HEK293 (cell line): ENCODE measurements at regions not wholly inside any gene's neighbourhood (a gene's known extent, or its start where the extent isn't known, plus 50 kb on each side); places are given as distances from the start of the nearest gene placed in this dataset.
A peak's percentile ranks its signal among the peaks of the same experiment; 100 is the strongest.

Experiments used
- GLIS1 ChIP-seq: fragments of 450-650 bp; formaldehyde crosslinking; IDR thresholded peaks from 2 replicates; pipeline ENCODE4 v1.5.1; 2016; ENCODE audit warnings: missing biosample characterization, missing genetic modification characterization
- GLIS2 ChIP-seq: fragments of 450-650 bp; formaldehyde crosslinking; IDR thresholded peaks from 2 replicates; pipeline ENCODE4 v1.5.1; 2016; ENCODE audit warnings: missing biosample characterization, missing genetic modification characterization
- HOXC10 ChIP-seq: sonication (generic); formaldehyde crosslinking; IDR thresholded peaks from 2 replicates; pipeline ENCODE4 v1.8.1; 2023; ENCODE audit warnings: mild to moderate bottlenecking, missing genetic modification reagents
- HOXD13 ChIP-seq: sonication (generic); formaldehyde crosslinking; IDR thresholded peaks from 2 replicates; pipeline ENCODE4 v1.8.0; 2022; ENCODE audit warnings: missing genetic modification reagents, borderline replicate concordance
- KLF16 ChIP-seq: fragments of 450-650 bp; formaldehyde crosslinking; IDR thresholded peaks from 2 replicates; pipeline ENCODE4 v1.5.1; 2017; ENCODE audit warnings: missing biosample characterization, missing genetic modification characterization
- MYNN ChIP-seq: fragments of 450-650 bp; formaldehyde crosslinking; IDR thresholded peaks from 2 replicates; pipeline ENCODE4 v1.5.1; 2016; ENCODE audit warnings: missing biosample characterization, missing genetic modification characterization, borderline replicate concordance
- OSR2 ChIP-seq: fragments of 450-650 bp; formaldehyde crosslinking; IDR thresholded peaks from 2 replicates; pipeline ENCODE4 v1.5.1; 2016; ENCODE audit warnings: missing biosample characterization, missing genetic modification characterization
- SP3 ChIP-seq: fragments of 450-650 bp; formaldehyde crosslinking; IDR thresholded peaks from 2 replicates; pipeline ENCODE4 v1.5.1; 2016; ENCODE audit warnings: missing biosample characterization, missing genetic modification characterization
- TRIM28 ChIP-seq: IDR thresholded peaks from 2 replicates; pipeline ENCODE4 v1.6.1; 2011; ENCODE audit warnings: low read length, control low read depth, borderline replicate concordance
- YY1 ChIP-seq: fragments of 450-650 bp; formaldehyde crosslinking; IDR thresholded peaks from 2 replicates; pipeline ENCODE4 v1.5.1; 2018; ENCODE audit warnings: missing biosample characterization, missing genetic modification characterization
- ZEB2 ChIP-seq: fragments of 450-650 bp; formaldehyde crosslinking; IDR thresholded peaks from 2 replicates; pipeline ENCODE4 v1.5.1; 2016; ENCODE audit warnings: missing biosample characterization, missing genetic modification characterization
- ZNF138 ChIP-seq: fragments of 450-650 bp; formaldehyde crosslinking; IDR thresholded peaks from 2 replicates; pipeline ENCODE4 v1.5.1; 2016; ENCODE audit warnings: missing biosample characterization, missing genetic modification characterization, borderline replicate concordance
- ZNF19 ChIP-seq: fragments of 450-650 bp; formaldehyde crosslinking; IDR thresholded peaks from 2 replicates; pipeline ENCODE4; 2016; ENCODE audit warnings: missing biosample characterization, missing genetic modification characterization, low read depth
- ZNF366 ChIP-seq: fragments of 450-650 bp; formaldehyde crosslinking; conservative IDR thresholded peaks from 2 replicates; pipeline ENCODE4 v1.5.1; 2016; ENCODE audit warnings: missing biosample characterization, missing genetic modification characterization
- ZNF501 ChIP-seq: fragments of 450-650 bp; formaldehyde crosslinking; IDR thresholded peaks from 2 replicates; pipeline ENCODE4 v1.5.1; 2016; ENCODE audit warnings: missing biosample characterization, missing genetic modification characterization
- ZNF660 ChIP-seq: fragments of 450-650 bp; IDR thresholded peaks from 2 replicates; pipeline ENCODE4 v1.5.1; 2018; ENCODE audit warnings: missing biosample characterization, mild to moderate bottlenecking, missing genetic modification characterization
- ZNF664 ChIP-seq: fragments of 450-650 bp; formaldehyde crosslinking; IDR thresholded peaks from 2 replicates; pipeline ENCODE4 v1.5.1; 2016; ENCODE audit warnings: missing biosample characterization, missing genetic modification characterization
- ZNF837 ChIP-seq: fragments of 450-650 bp; formaldehyde crosslinking; IDR thresholded peaks from 2 replicates; pipeline ENCODE4 v1.5.1; 2016; ENCODE audit warnings: missing biosample characterization, missing genetic modification characterization
- ZSCAN16 ChIP-seq: fragments of 450-650 bp; formaldehyde crosslinking; IDR thresholded peaks from 2 replicates; pipeline ENCODE4 v1.5.1; 2016; ENCODE audit warnings: missing biosample characterization, missing genetic modification characterization
- TF ChIP-seq, protein P1 (sequence below): fragments of 450-650 bp; formaldehyde crosslinking; IDR thresholded peaks from 2 replicates; pipeline ENCODE4 v1.5.1; 2016; ENCODE audit warnings: missing biosample characterization, missing genetic modification characterization
- TF ChIP-seq, protein P2 (sequence below): sonication (generic); formaldehyde crosslinking; IDR thresholded peaks from 2 replicates; pipeline ENCODE4 v1.8.1; 2022; ENCODE audit warnings: mild to moderate bottlenecking, moderate library complexity, missing genetic modification reagents
- TF ChIP-seq, protein P3 (sequence below): fragments of 450-650 bp; formaldehyde crosslinking; IDR thresholded peaks from 2 replicates; pipeline ENCODE4 v1.5.1; 2016; ENCODE audit warnings: missing biosample characterization, missing genetic modification characterization, low read depth
- TF ChIP-seq, protein P4 (sequence below): fragments of 450-650 bp; formaldehyde crosslinking; IDR thresholded peaks from 2 replicates; pipeline ENCODE4 v1.5.1; 2016; ENCODE audit warnings: missing biosample characterization, missing genetic modification characterization, borderline replicate concordance

DNA sequence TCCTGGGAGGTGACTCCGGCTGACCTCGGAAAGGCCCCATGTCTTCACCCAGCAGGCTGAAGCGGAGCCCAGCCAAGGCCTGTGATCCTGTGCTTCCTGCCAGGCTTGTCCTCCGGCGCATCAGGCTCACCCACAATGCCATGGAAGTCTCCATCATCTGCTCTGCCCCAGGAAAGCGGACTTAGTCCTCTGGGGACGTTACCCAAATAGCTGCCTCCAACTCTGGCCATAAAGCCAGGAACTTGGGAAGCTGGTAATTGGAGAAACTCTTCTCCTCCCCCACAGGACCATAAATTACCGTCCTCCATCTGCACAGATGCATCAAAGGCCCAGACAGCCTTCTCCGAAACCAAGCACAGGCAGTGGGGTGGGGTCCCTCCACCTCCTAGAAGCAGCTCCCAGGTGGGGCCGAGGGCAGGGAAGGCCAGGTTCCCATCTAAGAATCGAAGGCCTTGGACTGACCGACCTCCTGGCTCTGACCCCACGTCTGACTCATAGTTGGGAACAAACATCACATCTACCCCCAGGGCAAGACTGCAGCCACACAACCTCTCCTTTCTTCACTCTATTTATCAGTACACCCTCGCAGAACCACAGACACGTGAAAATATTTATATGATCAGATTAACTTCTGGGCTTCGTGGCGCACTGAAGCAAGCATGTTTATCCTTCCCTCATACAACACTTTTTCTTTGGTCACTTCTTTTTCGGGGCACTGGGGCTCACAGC, 56.4 kb downstream of the PITPNM2 start (continued):
- TF ChIP-seq, protein P1, sequence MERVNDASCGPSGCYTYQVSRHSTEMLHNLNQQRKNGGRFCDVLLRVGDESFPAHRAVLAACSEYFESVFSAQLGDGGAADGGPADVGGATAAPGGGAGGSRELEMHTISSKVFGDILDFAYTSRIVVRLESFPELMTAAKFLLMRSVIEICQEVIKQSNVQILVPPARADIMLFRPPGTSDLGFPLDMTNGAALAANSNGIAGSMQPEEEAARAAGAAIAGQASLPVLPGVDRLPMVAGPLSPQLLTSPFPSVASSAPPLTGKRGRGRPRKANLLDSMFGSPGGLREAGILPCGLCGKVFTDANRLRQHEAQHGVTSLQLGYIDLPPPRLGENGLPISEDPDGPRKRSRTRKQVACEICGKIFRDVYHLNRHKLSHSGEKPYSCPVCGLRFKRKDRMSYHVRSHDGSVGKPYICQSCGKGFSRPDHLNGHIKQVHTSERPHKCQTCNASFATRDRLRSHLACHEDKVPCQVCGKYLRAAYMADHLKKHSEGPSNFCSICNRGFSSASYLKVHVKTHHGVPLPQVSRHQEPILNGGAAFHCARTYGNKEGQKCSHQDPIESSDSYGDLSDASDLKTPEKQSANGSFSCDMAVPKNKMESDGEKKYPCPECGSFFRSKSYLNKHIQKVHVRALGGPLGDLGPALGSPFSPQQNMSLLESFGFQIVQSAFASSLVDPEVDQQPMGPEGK (tag by site-specific recombination), result no peak
- TF ChIP-seq, protein P2, sequence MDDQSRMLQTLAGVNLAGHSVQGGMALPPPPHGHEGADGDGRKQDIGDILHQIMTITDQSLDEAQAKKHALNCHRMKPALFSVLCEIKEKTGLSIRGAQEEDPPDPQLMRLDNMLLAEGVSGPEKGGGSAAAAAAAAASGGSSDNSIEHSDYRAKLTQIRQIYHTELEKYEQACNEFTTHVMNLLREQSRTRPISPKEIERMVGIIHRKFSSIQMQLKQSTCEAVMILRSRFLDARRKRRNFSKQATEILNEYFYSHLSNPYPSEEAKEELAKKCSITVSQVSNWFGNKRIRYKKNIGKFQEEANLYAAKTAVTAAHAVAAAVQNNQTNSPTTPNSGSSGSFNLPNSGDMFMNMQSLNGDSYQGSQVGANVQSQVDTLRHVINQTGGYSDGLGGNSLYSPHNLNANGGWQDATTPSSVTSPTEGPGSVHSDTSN (CRISPR knock-in tag), result no peak
- TF ChIP-seq ZNF664 (tag by site-specific recombination) (no peak), ZSCAN16 (tag by site-specific recombination) (no peak), YY1 (no peak), ZNF501 (tag by site-specific recombination) (no peak), OSR2 (tag by site-specific recombination) (no peak), ZNF366 (tag by site-specific recombination) (peak; percentile 62), MYNN (tag by site-specific recombination) (no peak), TRIM28 (peak; percentile 79), HOXC10 (CRISPR knock-in tag) (no peak), GLIS1 (tag by site-specific recombination) (peak; percentile 79), ZNF19 (tag by site-specific recombination) (no peak), ZEB2 (tag by site-specific recombination) (0 out of 2 replicates have a peak, but pooled peaks have one; percentile 30), ZNF660 (no peak), ZNF138 (tag by site-specific recombination) (no peak), HOXD13 (no peak), GLIS2 (peak; percentile 69), KLF16 (tag by site-specific recombination) (no peak), ZNF837 (no peak), SP3 (tag by site-specific recombination) (no peak)
- TF ChIP-seq, protein P3, sequence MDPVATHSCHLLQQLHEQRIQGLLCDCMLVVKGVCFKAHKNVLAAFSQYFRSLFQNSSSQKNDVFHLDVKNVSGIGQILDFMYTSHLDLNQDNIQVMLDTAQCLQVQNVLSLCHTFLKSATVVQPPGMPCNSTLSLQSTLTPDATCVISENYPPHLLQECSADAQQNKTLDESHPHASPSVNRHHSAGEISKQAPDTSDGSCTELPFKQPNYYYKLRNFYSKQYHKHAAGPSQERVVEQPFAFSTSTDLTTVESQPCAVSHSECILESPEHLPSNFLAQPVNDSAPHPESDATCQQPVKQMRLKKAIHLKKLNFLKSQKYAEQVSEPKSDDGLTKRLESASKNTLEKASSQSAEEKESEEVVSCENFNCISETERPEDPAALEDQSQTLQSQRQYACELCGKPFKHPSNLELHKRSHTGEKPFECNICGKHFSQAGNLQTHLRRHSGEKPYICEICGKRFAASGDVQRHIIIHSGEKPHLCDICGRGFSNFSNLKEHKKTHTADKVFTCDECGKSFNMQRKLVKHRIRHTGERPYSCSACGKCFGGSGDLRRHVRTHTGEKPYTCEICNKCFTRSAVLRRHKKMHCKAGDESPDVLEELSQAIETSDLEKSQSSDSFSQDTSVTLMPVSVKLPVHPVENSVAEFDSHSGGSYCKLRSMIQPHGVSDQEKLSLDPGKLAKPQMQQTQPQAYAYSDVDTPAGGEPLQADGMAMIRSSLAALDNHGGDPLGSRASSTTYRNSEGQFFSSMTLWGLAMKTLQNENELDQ, result no peak
- TF ChIP-seq, protein P4, sequence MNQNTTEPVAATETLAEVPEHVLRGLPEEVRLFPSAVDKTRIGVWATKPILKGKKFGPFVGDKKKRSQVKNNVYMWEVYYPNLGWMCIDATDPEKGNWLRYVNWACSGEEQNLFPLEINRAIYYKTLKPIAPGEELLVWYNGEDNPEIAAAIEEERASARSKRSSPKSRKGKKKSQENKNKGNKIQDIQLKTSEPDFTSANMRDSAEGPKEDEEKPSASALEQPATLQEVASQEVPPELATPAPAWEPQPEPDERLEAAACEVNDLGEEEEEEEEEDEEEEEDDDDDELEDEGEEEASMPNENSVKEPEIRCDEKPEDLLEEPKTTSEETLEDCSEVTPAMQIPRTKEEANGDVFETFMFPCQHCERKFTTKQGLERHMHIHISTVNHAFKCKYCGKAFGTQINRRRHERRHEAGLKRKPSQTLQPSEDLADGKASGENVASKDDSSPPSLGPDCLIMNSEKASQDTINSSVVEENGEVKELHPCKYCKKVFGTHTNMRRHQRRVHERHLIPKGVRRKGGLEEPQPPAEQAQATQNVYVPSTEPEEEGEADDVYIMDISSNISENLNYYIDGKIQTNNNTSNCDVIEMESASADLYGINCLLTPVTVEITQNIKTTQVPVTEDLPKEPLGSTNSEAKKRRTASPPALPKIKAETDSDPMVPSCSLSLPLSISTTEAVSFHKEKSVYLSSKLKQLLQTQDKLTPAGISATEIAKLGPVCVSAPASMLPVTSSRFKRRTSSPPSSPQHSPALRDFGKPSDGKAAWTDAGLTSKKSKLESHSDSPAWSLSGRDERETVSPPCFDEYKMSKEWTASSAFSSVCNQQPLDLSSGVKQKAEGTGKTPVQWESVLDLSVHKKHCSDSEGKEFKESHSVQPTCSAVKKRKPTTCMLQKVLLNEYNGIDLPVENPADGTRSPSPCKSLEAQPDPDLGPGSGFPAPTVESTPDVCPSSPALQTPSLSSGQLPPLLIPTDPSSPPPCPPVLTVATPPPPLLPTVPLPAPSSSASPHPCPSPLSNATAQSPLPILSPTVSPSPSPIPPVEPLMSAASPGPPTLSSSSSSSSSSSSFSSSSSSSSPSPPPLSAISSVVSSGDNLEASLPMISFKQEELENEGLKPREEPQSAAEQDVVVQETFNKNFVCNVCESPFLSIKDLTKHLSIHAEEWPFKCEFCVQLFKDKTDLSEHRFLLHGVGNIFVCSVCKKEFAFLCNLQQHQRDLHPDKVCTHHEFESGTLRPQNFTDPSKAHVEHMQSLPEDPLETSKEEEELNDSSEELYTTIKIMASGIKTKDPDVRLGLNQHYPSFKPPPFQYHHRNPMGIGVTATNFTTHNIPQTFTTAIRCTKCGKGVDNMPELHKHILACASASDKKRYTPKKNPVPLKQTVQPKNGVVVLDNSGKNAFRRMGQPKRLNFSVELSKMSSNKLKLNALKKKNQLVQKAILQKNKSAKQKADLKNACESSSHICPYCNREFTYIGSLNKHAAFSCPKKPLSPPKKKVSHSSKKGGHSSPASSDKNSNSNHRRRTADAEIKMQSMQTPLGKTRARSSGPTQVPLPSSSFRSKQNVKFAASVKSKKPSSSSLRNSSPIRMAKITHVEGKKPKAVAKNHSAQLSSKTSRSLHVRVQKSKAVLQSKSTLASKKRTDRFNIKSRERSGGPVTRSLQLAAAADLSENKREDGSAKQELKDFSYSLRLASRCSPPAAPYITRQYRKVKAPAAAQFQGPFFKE (tag by site-specific recombination), result no peak
